ENCODE measurements at regions not wholly inside any gene's neighbourhood (a gene's known extent, or its start where the extent isn't known, plus 50 kb on each side); places are given as distances from the start of the nearest gene placed in this dataset.

DNA sequence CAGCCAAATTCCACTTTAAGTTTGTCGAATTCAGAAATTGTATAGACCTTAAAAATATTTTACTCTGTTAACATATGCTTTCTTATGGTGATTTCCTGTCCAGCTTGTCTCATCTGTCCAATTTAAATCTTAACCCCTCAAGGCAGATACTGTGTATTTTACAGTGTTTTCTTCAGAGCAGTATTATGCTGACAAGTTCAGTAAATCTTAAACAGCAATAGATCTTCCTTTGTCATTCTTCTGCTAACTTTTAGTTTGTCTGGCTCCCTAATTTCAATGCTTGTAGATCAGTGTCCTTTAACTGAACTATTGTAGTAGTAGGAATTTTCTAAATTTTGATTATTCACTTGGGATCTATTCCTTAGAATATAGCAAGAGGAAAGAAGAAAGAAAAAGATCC is 52.8 kb upstream of the MEIS1 start:
- Mint-ChIP-seq H3K36me3 (no peaks in the 10 kb centered on the region), H3K27ac (no peak overlapping the region), H3K9me3 (peaks cover 4 to 10% of the 10 kb centered on the region in 2 donors)
- ATAC-seq (no peak), DNase-seq (ENCODE audit: low spot score in 2 of 2) (no peak)

GRCh38 chr2:66379473-66379872 is 55.5 kb upstream of the MEIS1 start:
- ATAC-seq (no peak), DNase-seq (ENCODE audit: low spot score in 2 of 2) (no peak)
- Mint-ChIP-seq H3K27ac (no peak overlapping the region), H3K36me3 (no peaks in the 10 kb centered on the region), H3K9me3 (peaks cover 4 to 10% of the 10 kb centered on the region in 2 donors)

DNA sequence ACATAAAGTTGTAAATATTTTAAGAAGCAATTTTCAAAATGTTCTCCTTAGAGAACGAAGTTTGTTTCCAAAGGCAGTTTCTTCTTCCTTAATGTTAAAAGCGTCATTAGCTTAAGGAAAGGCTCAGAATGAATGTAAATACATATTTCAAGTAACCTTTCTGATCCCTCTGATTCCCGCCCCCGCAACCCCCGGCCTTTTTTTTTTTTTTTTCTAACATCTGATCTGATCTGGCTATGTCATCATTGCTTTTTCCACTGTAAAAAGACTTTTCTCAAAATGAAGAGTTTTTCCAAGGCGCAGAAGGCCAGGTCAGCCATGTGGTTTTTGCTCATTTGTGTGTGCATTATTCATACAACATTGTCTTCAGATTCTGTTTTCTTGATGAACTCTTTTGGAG is 57.1 kb upstream of the MEIS1 start:
- no peak for DNase-seq (ENCODE audit: low spot score in 2 of 2)
- Mint-ChIP-seq H3K9me3 (peaks cover 4 to 10% of the 10 kb centered on the region in 2 donors), H3K27ac (no peak overlapping the region), H3K36me3 (no peaks in the 10 kb centered on the region)
- ATAC-seq: no peak

- no peaks in the 10 kb centered on the region for H3K36me3 Mint-ChIP-seq
- DNase-seq (ENCODE audit: low spot score in 2 of 2): no peak
- H3K27ac Mint-ChIP-seq: no peak overlapping the region
- H3K9me3 Mint-ChIP-seq: no peaks in the 10 kb centered on the region
- no peak for ATAC-seq
Measured at GRCh38 chr2:66370824-66371223, 64.1 kb upstream of the MEIS1 start.

DNA sequence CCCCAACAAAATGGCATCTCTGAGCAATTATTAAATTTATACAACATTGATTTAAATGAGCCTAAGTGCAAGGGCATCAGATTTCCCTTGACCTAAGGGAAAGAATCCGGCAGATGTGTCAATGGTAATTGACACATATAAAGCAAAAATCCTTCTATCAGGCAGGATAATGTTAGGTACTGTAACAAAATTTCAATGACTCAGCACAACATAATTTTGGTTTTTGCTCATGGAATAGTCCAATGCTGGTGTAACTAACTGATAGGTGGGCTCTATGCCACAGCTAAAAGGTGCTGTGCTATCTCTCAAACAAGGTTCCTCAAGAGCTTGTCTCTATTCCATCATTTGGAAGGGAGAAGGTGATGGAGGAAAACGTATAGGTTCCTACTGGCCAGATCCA is 68.3 kb upstream of the MEIS1 start:
- H3K27ac Mint-ChIP-seq: no peak overlapping the region
- no peak for DNase-seq (ENCODE audit: low spot score in 2 of 2)

DNA sequence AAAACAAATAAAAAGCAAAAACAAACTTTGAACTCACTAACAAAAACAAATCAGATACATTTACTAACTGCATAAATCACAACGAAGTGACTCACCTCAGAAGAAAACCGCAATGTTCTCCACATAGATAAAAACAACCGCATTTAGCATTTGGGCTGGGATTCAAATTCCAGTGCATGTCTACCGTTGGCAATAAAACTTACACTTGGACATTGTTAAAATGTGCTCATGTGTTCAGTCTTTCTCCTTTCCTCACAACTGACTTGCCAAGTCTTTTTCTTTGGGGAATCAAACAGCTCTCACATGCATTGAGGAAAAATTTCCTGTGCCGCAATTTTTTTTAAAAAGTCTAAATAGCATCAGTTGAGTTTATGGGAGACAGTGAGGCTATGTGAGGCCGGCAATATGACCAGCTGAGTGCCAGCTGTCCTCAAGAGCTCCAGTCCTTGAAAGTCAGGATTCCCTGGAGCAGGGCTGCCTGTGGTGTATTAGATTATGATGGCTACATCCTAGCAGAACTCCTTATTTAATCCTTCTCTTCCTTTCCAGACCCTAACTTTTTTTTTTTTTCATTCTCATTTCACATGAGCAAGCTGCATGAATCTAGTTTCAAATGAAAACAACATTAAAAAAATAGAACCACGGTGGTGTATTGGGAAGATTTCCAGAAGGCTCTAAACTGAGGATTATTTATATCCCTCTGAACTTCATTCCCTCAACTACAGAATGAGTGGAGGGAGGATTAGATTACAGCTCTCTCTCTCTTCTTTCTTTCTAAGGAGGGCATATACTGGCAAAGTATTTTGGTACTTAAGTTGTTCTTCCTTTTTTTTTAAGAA is 70.2 kb upstream of the MEIS1 start:
- no peaks in the 10 kb centered on the region for H3K9me3 Mint-ChIP-seq
- H3K27ac Mint-ChIP-seq: no peak overlapping the region
- no peak for ATAC-seq
- no peak for DNase-seq (ENCODE audit: low spot score in 2 of 2)
- no peaks in the 10 kb centered on the region for H3K36me3 Mint-ChIP-seq

More for the DNA sequence above, 68.3 kb upstream of the MEIS1 start:
- no peaks in the 10 kb centered on the region for H3K36me3 Mint-ChIP-seq
- no peaks in the 10 kb centered on the region for H3K9me3 Mint-ChIP-seq
- ATAC-seq: no peak

- no peak for DNase-seq (ENCODE audit: low spot score in 2 of 2)
- Mint-ChIP-seq H3K27ac (no peak overlapping the region), H3K9me3 (peaks cover 3 to 8% of the 10 kb centered on the region in 2 donors), H3K36me3 (no peaks in the 10 kb centered on the region)
- no peak for ATAC-seq
Measured at GRCh38 chr2:66362701-66363100, 72.2 kb upstream of the MEIS1 start.

DNA sequence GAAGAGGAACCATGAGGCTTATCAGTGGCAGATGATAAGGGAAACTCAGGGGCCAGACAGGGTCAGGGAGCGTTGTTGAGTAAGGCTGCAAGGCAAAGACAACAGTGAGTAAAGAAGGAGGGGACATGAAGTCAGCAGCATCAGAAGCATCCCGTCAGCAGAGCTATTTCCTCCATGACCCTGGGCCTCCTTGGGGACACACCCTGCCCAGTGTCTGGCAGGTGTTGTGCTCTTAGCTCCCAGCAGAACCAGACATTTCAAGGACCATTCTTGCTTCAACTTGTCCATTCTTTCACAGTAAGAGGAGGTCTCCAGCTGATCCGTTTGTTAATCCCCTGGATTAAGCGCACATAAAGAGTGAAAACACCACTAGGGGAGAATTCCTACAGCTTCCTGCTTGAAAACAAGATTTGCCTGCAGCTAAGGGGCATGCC is 88.7 kb upstream of the MEIS1 start:
- peaks cover 15 to 26% of the 10 kb centered on the region in 2 donors for H3K9me3 Mint-ChIP-seq
- H3K27ac Mint-ChIP-seq: no peak overlapping the region
- H3K36me3 Mint-ChIP-seq: peaks cover 0 to 4% of the 10 kb centered on the region in 2 donors
- DNase-seq (ENCODE audit: low spot score in 2 of 2) (no peak), ATAC-seq (no peak)

DNA sequence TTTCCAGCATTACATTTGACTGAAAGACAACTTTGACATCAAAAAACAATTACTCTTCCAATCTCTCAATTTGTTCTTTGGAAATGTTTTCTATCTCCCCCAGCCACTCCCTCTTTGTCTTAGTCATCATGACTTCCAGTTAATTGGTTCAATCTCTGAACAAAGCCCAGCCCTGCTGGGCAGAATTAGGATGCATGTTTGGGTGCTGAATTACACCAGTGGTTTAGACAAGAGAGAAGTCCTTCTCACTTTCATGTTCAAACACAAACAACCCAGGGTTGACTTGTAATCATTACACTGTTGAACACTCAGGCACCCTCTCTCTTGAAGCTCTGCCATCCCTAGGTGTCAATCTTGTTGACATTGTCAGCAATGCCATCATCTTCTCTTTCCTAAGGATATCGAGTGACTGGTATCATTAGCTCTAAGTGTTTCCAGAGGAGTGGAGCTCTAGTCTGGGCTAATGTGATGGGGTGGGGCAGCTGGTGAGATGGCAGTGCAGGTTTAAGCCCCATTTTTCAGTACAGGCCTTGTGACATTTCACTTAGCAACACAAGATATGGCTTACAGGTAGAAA is 90.8 kb upstream of the MEIS1 start:
- Mint-ChIP-seq H3K27ac (no peak overlapping the region), H3K9me3 (peaks cover 15 to 25% of the 10 kb centered on the region in 2 donors), H3K36me3 (peaks cover 0 to 4% of the 10 kb centered on the region in 2 donors)
- no peak for DNase-seq (ENCODE audit: low spot score in 2 of 2)
- ATAC-seq: no peak

DNA sequence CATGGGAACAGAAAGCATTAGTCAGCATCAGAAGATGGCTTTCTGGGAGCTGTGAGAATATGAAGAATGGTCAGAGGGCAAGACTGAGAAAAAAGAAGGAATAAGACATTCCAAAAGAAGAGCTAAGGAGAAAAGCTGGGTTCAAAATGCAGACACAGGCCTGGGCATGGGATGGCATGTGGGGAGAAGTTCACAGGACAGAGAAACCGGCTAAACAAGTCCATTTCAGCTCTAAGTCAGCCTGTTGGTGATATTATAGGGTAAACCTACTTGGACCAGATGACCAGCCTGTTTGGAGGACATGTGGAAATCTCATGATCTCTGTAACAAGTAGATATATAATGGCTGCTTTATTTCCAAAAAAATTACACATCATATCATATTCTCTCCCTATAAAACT is 91.7 kb upstream of the MEIS1 start:
- Mint-ChIP-seq H3K36me3 (peaks cover 0 to 4% of the 10 kb centered on the region in 2 donors), H3K27ac (no peak overlapping the region), H3K9me3 (peaks cover 15 to 25% of the 10 kb centered on the region in 2 donors)
- DNase-seq (ENCODE audit: low spot score in 2 of 2): no peak
- no peak for ATAC-seq

DNA sequence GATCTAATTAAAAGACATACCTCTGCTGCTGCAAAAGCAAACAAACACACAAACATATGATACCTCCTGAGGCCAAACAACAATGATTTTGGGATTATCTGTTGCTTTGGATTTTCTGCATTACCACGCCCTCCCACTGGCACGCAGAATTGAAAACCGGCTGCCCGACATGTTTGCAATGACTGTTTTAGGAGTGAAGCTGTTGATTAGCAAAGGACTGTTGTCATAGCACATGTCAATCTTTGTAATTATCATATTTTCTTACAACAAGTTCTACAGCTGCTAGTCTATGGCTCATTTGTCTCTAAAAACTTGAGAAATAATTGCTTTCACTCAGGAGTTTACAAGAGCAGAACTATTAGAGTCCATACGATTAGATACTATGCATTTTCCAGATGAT is 94.4 kb upstream of the MEIS1 start:
- peaks cover 11 to 16% of the 10 kb centered on the region in 2 donors for H3K9me3 Mint-ChIP-seq
- H3K27ac Mint-ChIP-seq: no peak overlapping the region
- no peak for ATAC-seq
- peaks cover 0 to 4% of the 10 kb centered on the region in 2 donors for H3K36me3 Mint-ChIP-seq
- DNase-seq (ENCODE audit: low spot score in 2 of 2): no peak

DNA sequence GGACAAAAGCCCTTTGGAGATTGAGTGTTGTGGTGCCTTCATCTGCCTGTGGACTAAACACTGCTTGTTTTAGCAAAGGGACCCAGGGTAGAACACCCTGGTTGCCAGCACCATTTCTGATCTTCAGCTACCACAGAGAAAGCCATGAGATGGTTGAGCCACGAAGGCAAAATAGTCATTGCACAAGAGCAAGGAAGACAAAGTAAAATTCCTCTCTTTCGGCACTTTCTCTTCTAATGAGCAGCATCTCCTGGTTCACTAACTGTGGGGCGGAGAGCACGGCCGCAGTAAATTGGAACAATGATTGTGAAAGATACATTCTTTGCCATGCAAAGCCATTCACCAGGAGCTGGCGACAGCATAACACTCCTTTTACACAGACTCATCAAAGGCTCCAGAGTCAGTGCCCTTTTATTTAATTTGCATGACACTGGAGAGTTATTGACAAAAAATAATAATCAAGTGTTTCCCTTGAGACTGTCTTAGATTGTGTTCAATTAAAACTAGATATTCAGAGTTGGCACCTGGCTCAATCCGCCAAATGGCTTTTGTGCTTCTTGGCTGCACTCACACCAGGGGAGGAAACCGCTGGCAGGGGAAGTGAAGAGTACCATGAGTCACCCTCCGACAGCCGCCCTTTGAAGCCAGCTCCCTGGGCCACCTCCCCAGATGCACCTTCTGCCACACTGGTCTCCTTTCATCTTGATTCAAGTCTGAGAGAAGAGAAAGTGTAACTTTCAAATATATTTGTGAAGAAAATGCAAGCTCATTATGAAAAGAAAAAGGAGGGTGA is 100.5 kb upstream of the MEIS1 start:
- DNase-seq (ENCODE audit: low spot score in 2 of 2) (no peak), ATAC-seq (no peak)
- Mint-ChIP-seq H3K9me3 (peaks cover under 1 to 5% of the 10 kb centered on the region in 2 donors), H3K36me3 (no peaks in the 10 kb centered on the region), H3K27ac (no peak overlapping the region)

GRCh38 chr2:66331176-66331575 is 103.7 kb upstream of the MEIS1 start:
- H3K27ac Mint-ChIP-seq: no peak overlapping the region
- H3K36me3 Mint-ChIP-seq: no peaks in the 10 kb centered on the region
- ATAC-seq: no peak

DNA sequence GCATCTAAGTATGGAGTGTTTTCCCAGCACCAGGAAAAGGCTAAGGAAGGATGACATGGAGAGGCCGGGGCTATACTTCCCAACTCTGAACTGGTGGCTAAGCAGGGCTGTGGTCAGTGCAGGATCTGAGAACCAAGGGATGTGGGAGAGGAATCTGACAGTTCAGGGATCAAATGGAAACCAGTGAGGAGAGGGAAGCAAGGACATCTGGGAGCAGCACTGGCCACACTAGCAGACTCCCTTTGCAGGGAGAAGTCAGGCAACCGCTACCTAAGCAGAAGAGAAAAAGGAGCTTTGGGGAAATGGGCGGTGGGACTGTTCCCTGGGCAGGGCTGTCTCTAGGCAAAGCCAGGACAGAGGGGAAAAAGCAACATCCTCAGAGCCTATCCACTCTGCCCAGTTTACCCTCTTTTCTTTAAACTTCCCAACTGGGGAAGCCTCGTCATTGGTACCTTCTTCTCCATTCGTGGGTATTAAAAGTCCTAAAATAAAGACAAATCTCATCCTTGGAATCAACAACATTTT is 105.8 kb upstream of the MEIS1 start:
- DNase-seq (ENCODE audit: low spot score in 2 of 2) (no peak), ATAC-seq (no peak)
- Mint-ChIP-seq H3K36me3 (no peaks in the 10 kb centered on the region), H3K9me3 (peaks cover 8 to 9% of the 10 kb centered on the region in 2 donors), H3K27ac (no peak overlapping the region)

More at GRCh38 chr2:66331176-66331575, 103.7 kb upstream of the MEIS1 start:
- DNase-seq (ENCODE audit: low spot score in 2 of 2): no peak
- H3K9me3 Mint-ChIP-seq: peaks cover 8 to 9% of the 10 kb centered on the region in 2 donors

- no peak overlapping the region for H3K27ac Mint-ChIP-seq
- peaks cover 4 to 8% of the 10 kb centered on the region in 2 donors for H3K9me3 Mint-ChIP-seq
- H3K36me3 Mint-ChIP-seq: no peaks in the 10 kb centered on the region
- DNase-seq (ENCODE audit: low spot score in 2 of 2): no peak
- ATAC-seq: no peak
Measured at GRCh38 chr2:66327066-66327740, 107.7 kb upstream of the MEIS1 start.

- H3K27ac Mint-ChIP-seq: no peak overlapping the region
- no peaks in the 10 kb centered on the region for H3K36me3 Mint-ChIP-seq
- ATAC-seq: no peak
- H3K9me3 Mint-ChIP-seq: peaks cover 4 to 8% of the 10 kb centered on the region in 2 donors
- no peak for DNase-seq (ENCODE audit: low spot score in 2 of 2)
Measured at GRCh38 chr2:66324909-66325528, 109.9 kb upstream of the MEIS1 start.

Data from activated naive CD4-positive, alpha-beta T cell treated with anti-CD3 and anti-CD28 coated beads, Interleukin-2, amount 50 U/mL, for 72 hours (primary cell).